Colonic mucosa (tissue), 4 donors: ENCODE measurements at regions not wholly inside any gene's neighbourhood (a gene's known extent, or its start where the extent isn't known, plus 50 kb on each side); places are given as distances from the start of the nearest gene placed in this dataset.

Experiments used
- DNase-seq: peaks from one replicate; pipeline ENCODE4 v3.0.0-alpha.2; 2020
- H3K27ac ChIP-seq: fragments of 200-600 bp; one replicate; pipeline ENCODE4 v1.8.0; 2021
- H3K27me3 ChIP-seq: fragments of 200-600 bp; one replicate; pipeline ENCODE4 v1.8.0; 2021
- H3K36me3 ChIP-seq: fragments of 200-600 bp; one replicate; pipeline ENCODE4 v1.8.0; 2021
- H3K4me1 ChIP-seq: fragments of 200-600 bp; one replicate; pipeline ENCODE4 v1.8.0; 2021; ENCODE audit warnings: mild to moderate bottlenecking
- H3K4me3 ChIP-seq: fragments of 200-600 bp; one replicate; pipeline ENCODE4 v1.8.0; 2021
- H3K9ac ChIP-seq, 2 donors: one replicate each; pipeline ENCODE4 v1.7.0; 2013; ENCODE audit warnings: control low read depth in 2 of 2, low read depth in 2 of 2, low read length in 2 of 2
- H3K9me3 ChIP-seq: fragments of 200-600 bp; one replicate; pipeline ENCODE4 v1.8.0; 2021
- CTCF ChIP-seq: fragments of 200-600 bp; IDR thresholded peaks from one replicate; pipeline ENCODE4 v1.8.0; 2022; ENCODE audit warnings: antibody characterized with exemption, mild to moderate bottlenecking
- intact Hi-C: fragments of 100-400 bp; cut with DNase I; formaldehyde crosslinking; loops from one replicate; pipeline ENCODE4 v1.14.1; 2022
- donor health status: healthy.
- donor health status: DM: no; HTN: no; CAD: no.
- donor health status: DM: no; HTN: no; CAD: no.

- H3K36me3 ChIP-seq: no peaks in the 10 kb centered on the region
- DNase-seq: no peak
- no peak overlapping the region for H3K4me3 ChIP-seq
- no peaks in the 10 kb centered on the region for H3K9me3 ChIP-seq
- H3K4me1 ChIP-seq: no peaks in the 10 kb centered on the region
- intact Hi-C loops: no loop called here
- no peak overlapping the region for H3K9ac ChIP-seq
- no peaks in the 10 kb centered on the region for H3K27me3 ChIP-seq
- H3K27ac ChIP-seq: no peak overlapping the region
- no peak for TF ChIP-seq CTCF
These were observed 251.3 kb downstream of the MYCN start for GRCh38 chr2:16191431-16192200.

- H3K4me3 ChIP-seq: no peak overlapping the region
- no peak for DNase-seq
- H3K27ac ChIP-seq: no peak overlapping the region
- H3K9ac ChIP-seq: no peak overlapping the region
- H3K4me1 ChIP-seq: no peaks in the 10 kb centered on the region
- H3K27me3 ChIP-seq: no peaks in the 10 kb centered on the region
- TF ChIP-seq CTCF: no peak
- H3K9me3 ChIP-seq: no peaks in the 10 kb centered on the region
- intact Hi-C loops: no loop called here
- H3K36me3 ChIP-seq: no peaks in the 10 kb centered on the region
These were observed 250.3 kb downstream of the MYCN start for GRCh38 chr2:16190446-16191270.

- Histone ChIP-seq H3K36me3 (no peaks in the 10 kb centered on the region), H3K9me3 (no peaks in the 10 kb centered on the region), H3K9ac (no peak overlapping the region), H3K4me3 (no peak overlapping the region), H3K27ac (no peak overlapping the region), H3K4me1 (no peaks in the 10 kb centered on the region), H3K27me3 (no peaks in the 10 kb centered on the region)
- intact Hi-C loops: no loop called here
- TF ChIP-seq CTCF: no peak
- no peak for DNase-seq
These were observed 249.4 kb downstream of the MYCN start for GRCh38 chr2:16189836-16190160.

GRCh38 chr2:16189029-16189835 lies 248.9 kb downstream of the MYCN start:
- Histone ChIP-seq H3K9ac (no peak overlapping the region), H3K4me3 (no peak overlapping the region), H3K27me3 (no peaks in the 10 kb centered on the region), H3K4me1 (no peaks in the 10 kb centered on the region), H3K27ac (no peak overlapping the region), H3K9me3 (no peaks in the 10 kb centered on the region), H3K36me3 (no peaks in the 10 kb centered on the region)
- no peak for DNase-seq
- intact Hi-C loops: no loop called here
- TF ChIP-seq CTCF: no peak

- intact Hi-C loops: no loop called here
- no peaks in the 10 kb centered on the region for H3K27me3 ChIP-seq
- no peaks in the 10 kb centered on the region for H3K9me3 ChIP-seq
- DNase-seq: no peak
- H3K4me3 ChIP-seq: no peak overlapping the region
- H3K27ac ChIP-seq: no peak overlapping the region
- no peak overlapping the region for H3K9ac ChIP-seq
- TF ChIP-seq CTCF: no peak
- no peaks in the 10 kb centered on the region for H3K36me3 ChIP-seq
- no peaks in the 10 kb centered on the region for H3K4me1 ChIP-seq
These were observed 248.0 kb downstream of the MYCN start for GRCh38 chr2:16188261-16188890.
